NCI-H2107 (cell line): ENCODE measurements at regions not wholly inside any gene's neighbourhood (a gene's known extent, or its start where the extent isn't known, plus 50 kb on each side); places are given as distances from the start of the nearest gene placed in this dataset.

Experiments
- DNase-seq: peaks from one replicate; lab custom pipeline; 2025; lab: John Stamatoyannopoulos, UW

DNA sequence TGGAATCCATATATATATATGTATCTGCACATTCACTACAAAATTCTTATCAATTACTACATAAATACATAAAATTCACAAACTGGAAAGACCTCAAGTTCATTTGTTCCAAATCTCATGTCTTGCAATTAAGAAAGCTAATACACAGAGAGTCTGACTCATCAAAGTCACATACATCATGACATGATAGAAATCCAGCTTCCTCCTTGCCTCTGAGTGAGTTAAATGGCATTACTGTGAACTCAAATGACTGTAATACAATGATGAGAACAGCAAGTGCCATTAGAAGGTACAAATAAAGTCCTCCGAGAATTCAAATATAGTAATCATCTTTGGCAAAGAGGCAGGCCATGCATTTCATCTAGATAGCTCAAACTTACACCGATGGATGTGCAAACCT, 55.1 kb upstream of the AGTR1 start:
- DNase-seq, result no peak

DNA sequence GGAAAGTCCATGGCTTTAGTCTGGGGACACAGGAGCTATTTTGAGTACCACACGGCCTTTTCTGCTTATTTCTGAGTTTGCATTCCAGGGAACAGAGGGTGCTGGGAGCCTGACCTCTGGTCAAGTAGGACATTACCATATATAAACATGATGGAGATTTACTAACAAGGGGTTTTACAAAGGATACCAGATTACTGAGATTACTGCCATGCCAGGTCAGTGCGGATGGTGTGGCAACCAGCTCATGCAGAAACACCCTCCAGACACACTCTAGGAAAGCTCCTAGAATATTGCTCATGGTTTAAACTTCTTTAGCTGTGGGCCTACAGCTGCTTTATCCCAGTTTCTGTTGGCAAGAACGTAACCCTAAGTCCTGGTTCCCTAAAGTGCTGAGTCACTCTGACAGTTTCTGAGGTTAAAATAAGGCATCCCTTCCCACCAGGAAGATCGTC, 54.3 kb upstream of the AGTR1 start:
- no peak for DNase-seq

GRCh38 chr3:148646126-148646665, 51.5 kb upstream of the AGTR1 start:
- DNase-seq, result no peak
